ENCODE measurements at regions not wholly inside any gene's neighbourhood (a gene's known extent, or its start where the extent isn't known, plus 50 kb on each side); places are given as distances from the start of the nearest gene placed in this dataset.

- Histone ChIP-seq H3K27me3 (no peaks in the 10 kb centered on the region), H3K27ac (no peak overlapping the region), H3K36me3 (no peaks in the 10 kb centered on the region), H3K4me3 (no peak overlapping the region), H3K9me3 (peaks cover 0 to 23% (median 0%) of the 10 kb centered on the region in 4 donors), H3K4me1 (no peaks in the 10 kb centered on the region)
- no peak for TF ChIP-seq EP300 (IDR thresholded peaks at IDR 0.05)
- TF ChIP-seq, protein P1, sequence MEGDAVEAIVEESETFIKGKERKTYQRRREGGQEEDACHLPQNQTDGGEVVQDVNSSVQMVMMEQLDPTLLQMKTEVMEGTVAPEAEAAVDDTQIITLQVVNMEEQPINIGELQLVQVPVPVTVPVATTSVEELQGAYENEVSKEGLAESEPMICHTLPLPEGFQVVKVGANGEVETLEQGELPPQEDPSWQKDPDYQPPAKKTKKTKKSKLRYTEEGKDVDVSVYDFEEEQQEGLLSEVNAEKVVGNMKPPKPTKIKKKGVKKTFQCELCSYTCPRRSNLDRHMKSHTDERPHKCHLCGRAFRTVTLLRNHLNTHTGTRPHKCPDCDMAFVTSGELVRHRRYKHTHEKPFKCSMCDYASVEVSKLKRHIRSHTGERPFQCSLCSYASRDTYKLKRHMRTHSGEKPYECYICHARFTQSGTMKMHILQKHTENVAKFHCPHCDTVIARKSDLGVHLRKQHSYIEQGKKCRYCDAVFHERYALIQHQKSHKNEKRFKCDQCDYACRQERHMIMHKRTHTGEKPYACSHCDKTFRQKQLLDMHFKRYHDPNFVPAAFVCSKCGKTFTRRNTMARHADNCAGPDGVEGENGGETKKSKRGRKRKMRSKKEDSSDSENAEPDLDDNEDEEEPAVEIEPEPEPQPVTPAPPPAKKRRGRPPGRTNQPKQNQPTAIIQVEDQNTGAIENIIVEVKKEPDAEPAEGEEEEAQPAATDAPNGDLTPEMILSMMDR (IDR thresholded peaks at IDR 0.05) = no peak
- WGBS, 2 donors = 51 to 61% methylated on average over 4 of the region's 4 CpGs
- DNase-seq (ENCODE audit: low spot score in 2 of 2) = no peak
Measured at GRCh38 chr14:97155814-97156213, 358.6 kb downstream of the VRK1 start.

- no peak for DNase-seq (ENCODE audit: low spot score in 2 of 2)
- Histone ChIP-seq H3K4me1 (no peaks in the 10 kb centered on the region), H3K9me3 (peaks cover 0 to 23% (median 0%) of the 10 kb centered on the region in 4 donors), H3K4me3 (no peak overlapping the region), H3K27me3 (no peaks in the 10 kb centered on the region), H3K27ac (no peak overlapping the region), H3K36me3 (no peaks in the 10 kb centered on the region)
- no peak for TF ChIP-seq EP300 (IDR thresholded peaks at IDR 0.05)
- no peak for TF ChIP-seq POLR2A (IDR thresholded peaks at IDR 0.05)
- TF ChIP-seq, protein P1 (IDR thresholded peaks at IDR 0.05) = no peak
- WGBS, 2 donors = 81 to 83% methylated on average over 5 of the region's 5 CpGs
Measured at GRCh38 chr14:97156705-97157104, 359.5 kb downstream of the VRK1 start.

DNA sequence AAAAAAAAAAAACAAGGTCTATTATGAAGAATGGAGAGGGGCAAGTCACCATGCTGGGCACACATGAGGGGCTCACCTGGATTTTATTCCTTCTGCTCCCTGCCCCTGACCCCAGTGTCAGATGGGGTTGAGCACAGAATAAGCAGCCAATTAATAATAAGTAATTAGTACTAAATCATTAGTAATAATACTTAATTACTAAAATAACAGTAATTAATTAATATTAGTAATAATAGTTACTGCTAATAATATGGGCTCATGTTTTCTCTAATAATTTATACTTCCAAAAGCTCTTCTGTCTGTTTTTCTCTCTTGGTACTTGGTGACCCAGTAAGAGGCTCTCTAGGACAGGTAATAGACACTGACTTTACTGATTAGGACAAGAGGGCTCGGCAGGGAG, 360.9 kb downstream of the VRK1 start:
- Histone ChIP-seq H3K4me3 (no peak overlapping the region), H3K4me1 (no peaks in the 10 kb centered on the region), H3K36me3 (no peaks in the 10 kb centered on the region), H3K27me3 (no peaks in the 10 kb centered on the region), H3K9me3 (peaks cover 0 to 23% (median 0%) of the 10 kb centered on the region in 4 donors), H3K27ac (no peak overlapping the region)
- DNase-seq (ENCODE audit: low spot score in 2 of 2) = no peak
- TF ChIP-seq, protein P1 (IDR thresholded peaks at IDR 0.05) = no peak
- TF ChIP-seq POLR2A (IDR thresholded peaks at IDR 0.05) (no peak), EP300 (IDR thresholded peaks at IDR 0.05) (no peak)
- WGBS, 2 donors = 81 to 83% methylated on average over 1 of the region's 1 CpG

- Histone ChIP-seq H3K27me3 (no peaks in the 10 kb centered on the region), H3K4me3 (no peak overlapping the region), H3K27ac (no peak overlapping the region), H3K9me3 (peaks cover 0 to 23% (median 0%) of the 10 kb centered on the region in 4 donors), H3K36me3 (no peaks in the 10 kb centered on the region), H3K4me1 (no peaks in the 10 kb centered on the region)
- WGBS, 2 donors = 86% methylated on average over 4 of the region's 4 CpGs
- TF ChIP-seq EP300 (IDR thresholded peaks at IDR 0.05) (no peak), POLR2A (IDR thresholded peaks at IDR 0.05) (no peak)
- TF ChIP-seq, protein P1 (IDR thresholded peaks at IDR 0.05) = no peak
- no peak for DNase-seq (ENCODE audit: low spot score in 2 of 2)
Measured at GRCh38 chr14:97159124-97159523, 361.9 kb downstream of the VRK1 start.

DNA sequence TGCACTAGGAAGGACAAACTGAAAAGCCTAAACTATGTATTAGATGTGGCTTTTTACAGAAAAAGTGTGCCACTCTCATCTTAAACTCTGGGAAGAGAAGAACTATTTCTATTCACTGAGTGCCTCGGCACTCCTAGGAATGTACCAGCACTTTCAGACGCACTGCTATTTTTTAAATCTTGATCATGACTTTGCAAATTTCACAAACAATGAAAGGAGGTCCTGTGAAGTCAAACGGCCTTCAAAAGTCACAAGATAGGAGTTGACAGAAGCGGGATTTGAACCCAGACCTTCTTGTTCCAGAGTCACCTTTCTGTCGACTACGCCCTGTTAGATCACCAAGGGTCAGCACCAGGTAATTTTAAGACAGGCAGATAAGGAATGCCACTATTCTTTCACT, 365.4 kb downstream of the VRK1 start:
- TF ChIP-seq POLR2A (IDR thresholded peaks at IDR 0.05) (no peak), EP300 (IDR thresholded peaks at IDR 0.05) (no peak)
- TF ChIP-seq, protein P1 (IDR thresholded peaks at IDR 0.05) = no peak
- 63 to 67% methylated on average over 6 of the region's 6 CpGs for WGBS, 2 donors
- Histone ChIP-seq H3K27ac (no peak overlapping the region), H3K9me3 (peaks cover 0 to 23% (median 0%) of the 10 kb centered on the region in 4 donors), H3K27me3 (no peaks in the 10 kb centered on the region), H3K4me3 (no peak overlapping the region), H3K36me3 (no peaks in the 10 kb centered on the region), H3K4me1 (no peaks in the 10 kb centered on the region)
- no peak for DNase-seq (ENCODE audit: low spot score in 2 of 2)
